ENCODE measurements at regions not wholly inside any gene's neighbourhood (a gene's known extent, or its start where the extent isn't known, plus 50 kb on each side); places are given as distances from the start of the nearest gene placed in this dataset.

- DNase-seq: no peak
Observed at GRCh38 chr4:110900213-110900769, 277.4 kb upstream of the PITX2 start.

- no peak for DNase-seq
Observed at GRCh38 chr4:110902500-110902899, 279.6 kb upstream of the PITX2 start.

GRCh38 chr4:110904435-110905065 is 281.7 kb upstream of the PITX2 start:
- DNase-seq: no peak

- no peak for DNase-seq
Observed at GRCh38 chr4:110905367-110905766, 282.5 kb upstream of the PITX2 start.

- DNase-seq: no peak
Observed at GRCh38 chr4:110907801-110908313, 285.0 kb upstream of the PITX2 start.

- DNase-seq: no peak
Observed at GRCh38 chr4:110914791-110915190, 291.9 kb upstream of the PITX2 start.

- no peak for DNase-seq
Observed at GRCh38 chr4:110915301-110915700, 292.4 kb upstream of the PITX2 start.

GRCh38 chr4:110916505-110916904 is 293.6 kb upstream of the PITX2 start:
- DNase-seq: no peak

GRCh38 chr4:110917835-110918234 is 295.0 kb upstream of the PITX2 start:
- DNase-seq: no peak

GRCh38 chr4:110920990-110921389 is 298.1 kb upstream of the PITX2 start:
- DNase-seq: no peak

- DNase-seq: no peak
Observed at GRCh38 chr4:110924761-110925160, 301.9 kb upstream of the PITX2 start.

- no peak for DNase-seq
Observed at GRCh38 chr4:110926841-110927400, 304.0 kb upstream of the PITX2 start.

GRCh38 chr4:110933341-110933740 is 310.5 kb upstream of the PITX2 start:
- no peak for DNase-seq

- DNase-seq: no peak
Observed at GRCh38 chr4:110944501-110944900, 321.6 kb upstream of the PITX2 start.

- no peak for DNase-seq
Observed at GRCh38 chr4:110945600-110945999, 322.7 kb upstream of the PITX2 start.

- no peak for DNase-seq
Observed at GRCh38 chr4:110949542-110949941, 326.7 kb upstream of the PITX2 start.

GRCh38 chr4:110950731-110951130 is 327.9 kb upstream of the PITX2 start:
- no peak for DNase-seq

GRCh38 chr4:110953191-110953590 is 330.3 kb upstream of the PITX2 start:
- DNase-seq: no peak

- no peak for DNase-seq
Observed at GRCh38 chr4:110953898-110954297, 331.0 kb upstream of the PITX2 start.

GRCh38 chr4:110955748-110956147 is 332.9 kb upstream of the PITX2 start:
- DNase-seq: no peak

- DNase-seq: no peak
Observed at GRCh38 chr4:110959041-110959643, 336.3 kb upstream of the PITX2 start.

GRCh38 chr4:110961066-110961465 is 338.2 kb upstream of the PITX2 start:
- no peak for DNase-seq

- no peak for DNase-seq
Observed at GRCh38 chr4:110962616-110963015, 339.7 kb upstream of the PITX2 start.

- no peak for DNase-seq
Observed at GRCh38 chr4:110963662-110964280, 340.9 kb upstream of the PITX2 start.
